ENCODE measurements at regions not wholly inside any gene's neighbourhood (a gene's known extent, or its start where the extent isn't known, plus 50 kb on each side); places are given as distances from the start of the nearest gene placed in this dataset.

DNA sequence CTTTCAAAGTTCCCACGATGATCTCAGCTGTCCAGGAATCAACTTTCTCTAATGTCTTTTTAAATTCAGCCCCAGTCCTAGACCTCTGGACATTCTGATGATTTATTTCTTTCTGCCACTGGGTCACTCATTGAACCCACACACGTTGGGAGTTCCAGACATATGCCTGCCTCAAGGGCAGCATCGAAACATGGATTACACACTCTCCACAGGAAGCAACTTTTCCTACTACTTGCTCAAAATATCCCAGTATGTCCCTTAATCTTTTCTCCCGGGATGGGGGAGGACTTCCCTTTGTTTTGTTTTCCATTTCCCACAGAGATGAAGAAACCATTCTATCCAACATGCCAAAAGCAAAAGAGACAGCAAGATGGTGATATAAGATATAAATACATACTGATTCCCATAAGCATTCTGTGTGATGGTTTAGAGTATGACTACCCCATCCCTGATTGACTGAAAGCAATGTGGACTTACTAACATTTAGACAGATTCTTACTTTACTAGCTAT, 79.8 kb upstream of the PPARGC1A start:
- Histone ChIP-seq H3F3A (ENCODE audit: insufficient read depth, low read length) (no peaks in the 10 kb centered on the region), H3K9me2 (ENCODE audit: low read depth, low read length) (no peaks in the 10 kb centered on the region), H2AFZ (ENCODE audit: low read length) (no peak overlapping the region), H3K4me3 (ENCODE audit: low read depth, low read length, poor library complexity, severe bottlenecking) (no peak overlapping the region), H3K27ac (ENCODE audit: low read depth, low read length, poor library complexity, severe bottlenecking) (no peak overlapping the region), H3K9me3 (ENCODE audit: low read length) (no peaks in the 10 kb centered on the region), H3K36me3 (ENCODE audit: insufficient read depth, low read length) (no peaks in the 10 kb centered on the region), H3K79me2 (ENCODE audit: insufficient read depth, low read length) (no peaks in the 10 kb centered on the region), H3K27me3 (ENCODE audit: insufficient read depth, low read length) (no peaks in the 10 kb centered on the region), H4K20me1 (ENCODE audit: insufficient read depth, low read length) (no peaks in the 10 kb centered on the region), H3K4me1 (ENCODE audit: insufficient read depth, low read length, severe bottlenecking) (no peaks in the 10 kb centered on the region), H3K4me2 (ENCODE audit: low read length) (no peak overlapping the region), H3K9ac (ENCODE audit: low read length) (no peak overlapping the region)
- no peak for TF ChIP-seq EZH2 (IDR thresholded peaks at IDR 0.05; ENCODE audit: borderline replicate concordance, low read length)
- TF ChIP-seq, protein P1, sequence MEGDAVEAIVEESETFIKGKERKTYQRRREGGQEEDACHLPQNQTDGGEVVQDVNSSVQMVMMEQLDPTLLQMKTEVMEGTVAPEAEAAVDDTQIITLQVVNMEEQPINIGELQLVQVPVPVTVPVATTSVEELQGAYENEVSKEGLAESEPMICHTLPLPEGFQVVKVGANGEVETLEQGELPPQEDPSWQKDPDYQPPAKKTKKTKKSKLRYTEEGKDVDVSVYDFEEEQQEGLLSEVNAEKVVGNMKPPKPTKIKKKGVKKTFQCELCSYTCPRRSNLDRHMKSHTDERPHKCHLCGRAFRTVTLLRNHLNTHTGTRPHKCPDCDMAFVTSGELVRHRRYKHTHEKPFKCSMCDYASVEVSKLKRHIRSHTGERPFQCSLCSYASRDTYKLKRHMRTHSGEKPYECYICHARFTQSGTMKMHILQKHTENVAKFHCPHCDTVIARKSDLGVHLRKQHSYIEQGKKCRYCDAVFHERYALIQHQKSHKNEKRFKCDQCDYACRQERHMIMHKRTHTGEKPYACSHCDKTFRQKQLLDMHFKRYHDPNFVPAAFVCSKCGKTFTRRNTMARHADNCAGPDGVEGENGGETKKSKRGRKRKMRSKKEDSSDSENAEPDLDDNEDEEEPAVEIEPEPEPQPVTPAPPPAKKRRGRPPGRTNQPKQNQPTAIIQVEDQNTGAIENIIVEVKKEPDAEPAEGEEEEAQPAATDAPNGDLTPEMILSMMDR (IDR thresholded peaks at IDR 0.05; ENCODE audit: low read length) = no peak

DNA sequence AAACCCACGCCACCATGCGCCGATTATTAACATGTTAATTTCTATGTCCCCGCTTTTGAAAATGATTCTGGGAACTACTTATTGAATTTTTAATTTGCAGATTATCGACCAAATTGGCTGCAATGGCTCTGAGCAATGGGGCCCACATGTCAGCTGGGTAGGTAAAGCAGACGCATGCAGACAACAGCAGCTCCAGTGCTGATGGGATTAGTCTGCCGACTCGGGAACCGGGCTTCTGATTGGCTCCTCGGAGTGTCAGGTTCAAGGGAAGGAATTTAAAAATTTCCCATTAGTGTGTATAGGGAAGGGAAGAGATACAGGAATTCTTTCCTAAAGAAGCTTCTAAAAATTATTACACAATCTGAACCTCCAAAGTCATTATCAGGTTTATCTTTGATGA, 77.4 kb upstream of the PPARGC1A start:
- no peaks in the 10 kb centered on the region for H3K79me2 ChIP-seq (ENCODE audit: insufficient read depth, low read length)
- H3K9me3 ChIP-seq (ENCODE audit: low read length) = no peaks in the 10 kb centered on the region
- no peak overlapping the region for H2AFZ ChIP-seq (ENCODE audit: low read length)
- H3K9ac ChIP-seq (ENCODE audit: low read length) = no peak overlapping the region
- no peak overlapping the region for H3K4me3 ChIP-seq (ENCODE audit: low read depth, low read length, poor library complexity, severe bottlenecking)
- no peaks in the 10 kb centered on the region for H4K20me1 ChIP-seq (ENCODE audit: insufficient read depth, low read length)
- H3K9me2 ChIP-seq (ENCODE audit: low read depth, low read length) = no peaks in the 10 kb centered on the region
- no peaks in the 10 kb centered on the region for H3F3A ChIP-seq (ENCODE audit: insufficient read depth, low read length)
- no peaks in the 10 kb centered on the region for H3K4me1 ChIP-seq (ENCODE audit: insufficient read depth, low read length, severe bottlenecking)
- H3K27me3 ChIP-seq (ENCODE audit: insufficient read depth, low read length) = no peaks in the 10 kb centered on the region
- no peak overlapping the region for H3K4me2 ChIP-seq (ENCODE audit: low read length)
- no peaks in the 10 kb centered on the region for H3K36me3 ChIP-seq (ENCODE audit: insufficient read depth, low read length)
- no peak for TF ChIP-seq EZH2 (IDR thresholded peaks at IDR 0.05; ENCODE audit: borderline replicate concordance, low read length)
- TF ChIP-seq, protein P1 (IDR thresholded peaks at IDR 0.05; ENCODE audit: low read length) = no peak
- H3K27ac ChIP-seq (ENCODE audit: low read depth, low read length, poor library complexity, severe bottlenecking) = no peak overlapping the region

DNA sequence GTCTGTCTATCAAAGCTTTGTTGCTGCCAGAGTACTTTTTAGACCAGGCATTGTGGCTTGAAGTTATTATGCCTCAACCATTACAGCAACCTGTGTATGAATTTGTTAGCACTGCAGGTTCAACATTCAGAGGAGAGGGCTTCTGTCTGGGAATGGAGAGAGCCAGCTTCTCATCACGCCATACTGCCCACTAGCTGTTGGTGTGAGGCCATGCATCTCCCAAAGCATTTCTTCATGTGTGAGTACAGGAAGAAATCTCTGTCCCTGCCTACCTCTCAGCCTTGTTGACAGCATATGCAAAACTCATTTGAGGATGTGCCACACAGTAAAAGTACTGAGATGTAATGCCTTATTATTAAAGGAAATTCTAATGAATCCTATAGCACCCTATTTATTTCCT, 76.9 kb upstream of the PPARGC1A start:
- TF ChIP-seq EZH2 (IDR thresholded peaks at IDR 0.05; ENCODE audit: borderline replicate concordance, low read length) = no peak
- TF ChIP-seq, protein P1 (IDR thresholded peaks at IDR 0.05; ENCODE audit: low read length) = no peak
- Histone ChIP-seq H3K36me3 (ENCODE audit: insufficient read depth, low read length) (no peaks in the 10 kb centered on the region), H3K9me3 (ENCODE audit: low read length) (no peaks in the 10 kb centered on the region), H3K79me2 (ENCODE audit: insufficient read depth, low read length) (no peaks in the 10 kb centered on the region), H3K4me1 (ENCODE audit: insufficient read depth, low read length, severe bottlenecking) (no peaks in the 10 kb centered on the region), H3K9ac (ENCODE audit: low read length) (no peak overlapping the region), H3K4me3 (ENCODE audit: low read depth, low read length, poor library complexity, severe bottlenecking) (no peak overlapping the region), H2AFZ (ENCODE audit: low read length) (no peak overlapping the region), H3K27me3 (ENCODE audit: insufficient read depth, low read length) (no peaks in the 10 kb centered on the region), H4K20me1 (ENCODE audit: insufficient read depth, low read length) (no peaks in the 10 kb centered on the region), H3F3A (ENCODE audit: insufficient read depth, low read length) (no peaks in the 10 kb centered on the region), H3K9me2 (ENCODE audit: low read depth, low read length) (no peaks in the 10 kb centered on the region), H3K27ac (ENCODE audit: low read depth, low read length, poor library complexity, severe bottlenecking) (no peak overlapping the region), H3K4me2 (ENCODE audit: low read length) (no peak overlapping the region)

Measured in OCI-LY1 (cell line).